PC-3 (cell line): ENCODE measurements at regions not wholly inside any gene's neighbourhood (a gene's known extent, or its start where the extent isn't known, plus 50 kb on each side); places are given as distances from the start of the nearest gene placed in this dataset.

ENCODE experiments used
- EZH2 ChIP-seq: fragments of 300-600 bp; sonication (generic); IDR thresholded peaks from one replicate; pipeline ENCODE4 v1.6.1; 2017; ENCODE audit warnings: antibody characterized with exemption, mild to moderate bottlenecking, low read length; ENCODE audit not compliant: unreplicated experiment
- EZH2phosphoT487 ChIP-seq: fragments of 300-600 bp; sonication (generic); IDR thresholded peaks from 2 replicates; pipeline ENCODE4 v1.6.1; 2018; ENCODE audit warnings: mild to moderate bottlenecking, antibody characterized with exemption, low read length, borderline replicate concordance
- TF ChIP-seq, protein P1 (sequence below): fragments of 300-600 bp; sonication (generic); conservative IDR thresholded peaks from 2 replicates; pipeline ENCODE4 v1.5.1; 2017; ENCODE audit warnings: antibody characterized with exemption, low read depth, mild to moderate bottlenecking, low read length

DNA sequence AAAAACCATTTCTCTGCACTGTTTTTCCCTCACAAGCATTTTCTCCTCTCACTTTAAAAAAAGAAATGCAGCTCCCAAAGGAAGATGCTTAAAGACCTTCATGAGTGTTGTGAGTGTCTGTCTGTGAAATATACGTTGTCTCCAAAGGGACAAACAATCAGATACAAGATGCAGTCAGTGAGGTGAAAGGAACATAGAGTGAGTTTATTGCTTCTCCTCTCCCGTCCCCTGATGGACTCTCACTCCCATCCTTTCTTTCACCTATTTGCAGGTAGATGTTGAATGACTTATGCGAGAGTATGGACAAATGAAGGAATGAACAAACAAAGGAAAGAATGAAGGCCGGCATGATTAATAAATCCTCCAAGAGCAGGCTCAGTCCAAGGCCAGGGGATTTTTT, 561.2 kb upstream of the DIPK2B start:
- TF ChIP-seq, protein P1, sequence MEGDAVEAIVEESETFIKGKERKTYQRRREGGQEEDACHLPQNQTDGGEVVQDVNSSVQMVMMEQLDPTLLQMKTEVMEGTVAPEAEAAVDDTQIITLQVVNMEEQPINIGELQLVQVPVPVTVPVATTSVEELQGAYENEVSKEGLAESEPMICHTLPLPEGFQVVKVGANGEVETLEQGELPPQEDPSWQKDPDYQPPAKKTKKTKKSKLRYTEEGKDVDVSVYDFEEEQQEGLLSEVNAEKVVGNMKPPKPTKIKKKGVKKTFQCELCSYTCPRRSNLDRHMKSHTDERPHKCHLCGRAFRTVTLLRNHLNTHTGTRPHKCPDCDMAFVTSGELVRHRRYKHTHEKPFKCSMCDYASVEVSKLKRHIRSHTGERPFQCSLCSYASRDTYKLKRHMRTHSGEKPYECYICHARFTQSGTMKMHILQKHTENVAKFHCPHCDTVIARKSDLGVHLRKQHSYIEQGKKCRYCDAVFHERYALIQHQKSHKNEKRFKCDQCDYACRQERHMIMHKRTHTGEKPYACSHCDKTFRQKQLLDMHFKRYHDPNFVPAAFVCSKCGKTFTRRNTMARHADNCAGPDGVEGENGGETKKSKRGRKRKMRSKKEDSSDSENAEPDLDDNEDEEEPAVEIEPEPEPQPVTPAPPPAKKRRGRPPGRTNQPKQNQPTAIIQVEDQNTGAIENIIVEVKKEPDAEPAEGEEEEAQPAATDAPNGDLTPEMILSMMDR, result no peak
- TF ChIP-seq EZH2, result no peak
- TF ChIP-seq EZH2phosphoT487, result no peak
